Colonic mucosa (tissue), 4 donors: ENCODE measurements at regions not wholly inside any gene's neighbourhood (a gene's known extent, or its start where the extent isn't known, plus 50 kb on each side); places are given as distances from the start of the nearest gene placed in this dataset.

Experiments used
- DNase-seq: peaks from one replicate; pipeline ENCODE4 v3.0.0-alpha.2; 2020
- H3K27ac ChIP-seq: fragments of 200-600 bp; one replicate; pipeline ENCODE4 v1.8.0; 2021
- H3K27me3 ChIP-seq: fragments of 200-600 bp; one replicate; pipeline ENCODE4 v1.8.0; 2021
- H3K36me3 ChIP-seq: fragments of 200-600 bp; one replicate; pipeline ENCODE4 v1.8.0; 2021
- H3K4me1 ChIP-seq: fragments of 200-600 bp; one replicate; pipeline ENCODE4 v1.8.0; 2021; ENCODE audit warnings: mild to moderate bottlenecking
- H3K4me3 ChIP-seq: fragments of 200-600 bp; one replicate; pipeline ENCODE4 v1.8.0; 2021
- H3K9ac ChIP-seq, 2 donors: one replicate each; pipeline ENCODE4 v1.7.0; 2013; ENCODE audit warnings: control low read depth in 2 of 2, low read depth in 2 of 2, low read length in 2 of 2
- H3K9me3 ChIP-seq: fragments of 200-600 bp; one replicate; pipeline ENCODE4 v1.8.0; 2021
- intact Hi-C: fragments of 100-400 bp; cut with DNase I; formaldehyde crosslinking; loops from one replicate; pipeline ENCODE4 v1.14.1; 2022
- TF ChIP-seq, protein P1 (sequence below): fragments of 200-600 bp; IDR thresholded peaks from one replicate; pipeline ENCODE4 v1.8.0; 2022; ENCODE audit warnings: antibody characterized with exemption, mild to moderate bottlenecking
- donor health status: healthy.
- donor health status: DM: no; HTN: no; CAD: no.
- donor health status: DM: no; HTN: no; CAD: no.

DNA sequence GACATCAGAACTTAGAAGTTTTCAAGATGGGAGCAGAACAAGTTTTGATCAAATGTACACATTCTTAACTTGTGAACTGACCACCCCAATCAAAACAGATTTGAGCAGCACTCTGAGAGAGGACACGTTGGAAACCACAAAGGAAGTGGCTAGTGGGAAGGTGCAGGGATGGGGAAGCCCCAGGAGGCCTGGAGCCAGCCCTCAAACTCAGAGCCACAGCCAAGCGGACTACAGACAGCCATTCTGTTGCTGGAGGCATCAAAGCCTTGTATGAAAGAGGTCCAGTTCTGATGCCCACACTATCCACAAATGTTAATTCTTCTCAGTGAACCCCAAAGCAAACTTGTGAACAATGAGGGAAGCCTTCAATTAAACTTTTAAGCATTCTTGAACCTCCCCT is 143.6 kb upstream of the RAB4A start:
- Histone ChIP-seq H3K4me1 (peaks cover 13% of the 10 kb centered on the region), H3K9ac (no peak overlapping the region), H3K36me3 (no peaks in the 10 kb centered on the region), H3K4me3 (no peak overlapping the region), H3K27me3 (no peaks in the 10 kb centered on the region), H3K27ac (no peak overlapping the region), H3K9me3 (no peaks in the 10 kb centered on the region)
- DNase-seq, result no peak
- intact Hi-C loops, result no loop called here
- TF ChIP-seq, protein P1, sequence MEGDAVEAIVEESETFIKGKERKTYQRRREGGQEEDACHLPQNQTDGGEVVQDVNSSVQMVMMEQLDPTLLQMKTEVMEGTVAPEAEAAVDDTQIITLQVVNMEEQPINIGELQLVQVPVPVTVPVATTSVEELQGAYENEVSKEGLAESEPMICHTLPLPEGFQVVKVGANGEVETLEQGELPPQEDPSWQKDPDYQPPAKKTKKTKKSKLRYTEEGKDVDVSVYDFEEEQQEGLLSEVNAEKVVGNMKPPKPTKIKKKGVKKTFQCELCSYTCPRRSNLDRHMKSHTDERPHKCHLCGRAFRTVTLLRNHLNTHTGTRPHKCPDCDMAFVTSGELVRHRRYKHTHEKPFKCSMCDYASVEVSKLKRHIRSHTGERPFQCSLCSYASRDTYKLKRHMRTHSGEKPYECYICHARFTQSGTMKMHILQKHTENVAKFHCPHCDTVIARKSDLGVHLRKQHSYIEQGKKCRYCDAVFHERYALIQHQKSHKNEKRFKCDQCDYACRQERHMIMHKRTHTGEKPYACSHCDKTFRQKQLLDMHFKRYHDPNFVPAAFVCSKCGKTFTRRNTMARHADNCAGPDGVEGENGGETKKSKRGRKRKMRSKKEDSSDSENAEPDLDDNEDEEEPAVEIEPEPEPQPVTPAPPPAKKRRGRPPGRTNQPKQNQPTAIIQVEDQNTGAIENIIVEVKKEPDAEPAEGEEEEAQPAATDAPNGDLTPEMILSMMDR, result no peak

DNA sequence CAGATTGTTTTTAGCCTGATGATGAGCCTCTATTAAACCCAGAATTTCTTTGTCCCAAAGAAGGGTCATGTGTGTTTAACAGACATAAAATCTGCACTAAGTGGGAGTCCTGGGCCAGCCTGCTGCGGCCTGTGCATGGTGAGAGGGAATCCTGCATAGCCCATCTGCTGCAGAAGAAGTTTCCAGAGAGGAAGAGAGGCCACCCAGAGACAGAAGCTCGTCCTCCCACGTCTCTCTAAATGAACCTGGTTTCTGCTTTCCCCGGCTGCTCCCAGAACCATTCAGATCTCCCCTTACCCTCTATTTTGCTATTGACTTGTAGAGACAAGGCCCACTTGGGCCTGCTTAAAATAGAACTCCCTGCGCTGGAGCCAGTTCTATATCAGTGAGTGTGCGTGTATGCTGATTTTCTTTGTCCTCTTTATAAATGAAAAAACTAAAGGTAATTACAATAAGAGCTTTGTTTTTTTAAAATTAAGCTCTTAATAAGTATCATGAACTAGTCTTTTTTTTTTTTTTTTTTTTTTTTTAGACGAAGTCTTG is 142.8 kb upstream of the RAB4A start:
- DNase-seq, result no peak
- H3K4me1 ChIP-seq, result peaks cover 13% of the 10 kb centered on the region
- intact Hi-C loops, result no loop called here

DNA sequence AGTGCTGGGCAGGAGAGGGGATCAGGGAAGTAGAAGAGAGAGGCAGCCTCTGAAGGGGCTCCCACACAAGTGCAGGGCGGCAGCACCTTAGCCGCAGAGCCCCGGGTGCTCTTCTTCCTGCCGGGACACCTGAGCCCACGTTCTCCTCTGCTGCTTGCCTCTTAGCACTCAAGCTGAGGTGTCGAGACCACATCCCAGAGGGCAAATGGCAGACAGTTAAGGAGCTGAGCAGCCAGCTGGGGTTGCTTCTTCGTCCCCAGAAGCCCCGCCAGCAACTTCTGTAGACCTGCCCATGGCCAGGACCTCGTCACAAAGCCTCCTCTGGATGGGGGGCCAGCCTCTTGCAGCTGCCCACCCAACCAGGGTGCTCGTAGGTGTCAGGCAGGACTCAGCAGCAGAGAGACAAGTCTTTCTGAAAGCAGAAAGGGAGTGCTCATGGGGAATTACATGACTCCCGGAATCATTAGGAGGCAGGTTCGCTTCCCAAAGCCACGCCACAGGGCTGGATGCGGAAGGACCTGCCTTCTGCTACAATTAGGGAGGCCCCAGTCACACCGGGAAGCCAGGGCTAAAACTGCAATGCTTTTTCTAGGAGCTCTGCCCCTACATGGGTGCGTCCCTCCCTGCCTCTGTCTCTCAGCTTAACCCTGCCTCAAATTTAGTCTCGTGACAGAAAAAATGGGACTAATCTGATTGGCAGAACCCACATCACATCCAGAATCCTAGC is 141.4 kb upstream of the RAB4A start:
- Histone ChIP-seq H3K4me1 (peaks cover 13% of the 10 kb centered on the region), H3K27ac (peak overlapping the region; percentile 51), H3K36me3 (no peaks in the 10 kb centered on the region), H3K4me3 (no peak overlapping the region), H3K27me3 (no peaks in the 10 kb centered on the region), H3K9me3 (no peaks in the 10 kb centered on the region), H3K9ac (peak overlapping the region; percentile 30 to 81)
- intact Hi-C loops, result no loop called here
- DNase-seq, result no peak
- TF ChIP-seq, protein P1, result no peak

More for the DNA sequence above, 142.8 kb upstream of the RAB4A start:
- H3K36me3 ChIP-seq, result no peaks in the 10 kb centered on the region
- TF ChIP-seq, protein P1, result no peak
- H3K9ac ChIP-seq, result no peak overlapping the region
- H3K4me3 ChIP-seq, result no peak overlapping the region
- no peaks in the 10 kb centered on the region for H3K9me3 ChIP-seq
- H3K27me3 ChIP-seq, result no peaks in the 10 kb centered on the region
- H3K27ac ChIP-seq, result no peak overlapping the region

DNA sequence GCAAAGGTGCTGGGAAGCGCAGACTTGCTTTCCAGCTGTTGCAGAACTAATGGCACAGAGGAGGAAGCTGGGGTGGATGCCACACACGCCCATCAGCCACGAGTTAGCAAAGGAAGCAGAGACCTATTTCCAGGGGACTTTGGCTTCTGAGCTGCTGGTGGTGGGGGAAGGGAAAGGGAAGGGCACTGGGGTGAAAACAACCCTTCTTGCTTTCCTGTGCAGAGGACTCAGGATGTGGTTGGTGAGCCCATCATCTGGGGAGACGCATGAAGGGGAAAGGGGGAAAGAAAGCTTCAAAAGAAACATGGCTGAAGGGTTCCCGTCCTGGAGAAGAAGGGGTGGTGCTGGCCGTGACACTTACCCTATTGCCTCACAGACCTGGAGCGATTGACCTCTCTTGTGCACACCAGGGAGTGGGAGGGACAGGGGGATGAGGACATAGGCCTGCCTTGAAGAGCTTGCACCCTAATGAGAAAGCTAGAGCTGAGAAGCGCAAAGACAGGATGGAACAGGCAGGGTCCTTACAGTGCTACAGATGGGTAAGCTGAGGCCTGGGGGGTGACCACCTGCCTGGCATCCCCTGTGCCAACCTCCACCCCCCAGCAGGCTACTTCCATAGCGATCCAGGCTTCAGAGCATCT is 140.8 kb upstream of the RAB4A start:
- peak overlapping the region; percentile 51 for H3K27ac ChIP-seq
- intact Hi-C loops, result no loop called here

More for the DNA sequence above, 140.8 kb upstream of the RAB4A start:
- no peaks in the 10 kb centered on the region for H3K36me3 ChIP-seq
- H3K27me3 ChIP-seq, result no peaks in the 10 kb centered on the region
- no peaks in the 10 kb centered on the region for H3K9me3 ChIP-seq
- peak overlapping the region in 1 of 2 donors; percentile 81 for H3K9ac ChIP-seq
- TF ChIP-seq, protein P1, result no peak
- DNase-seq, result peak; percentile 84
- no peak overlapping the region for H3K4me3 ChIP-seq
- peaks cover 13% of the 10 kb centered on the region for H3K4me1 ChIP-seq
